ENCODE measurements at regions not wholly inside any gene's neighbourhood (a gene's known extent, or its start where the extent isn't known, plus 50 kb on each side); places are given as distances from the start of the nearest gene placed in this dataset.
A peak's percentile ranks its signal among the peaks of the same experiment; 100 is the strongest.

DNA sequence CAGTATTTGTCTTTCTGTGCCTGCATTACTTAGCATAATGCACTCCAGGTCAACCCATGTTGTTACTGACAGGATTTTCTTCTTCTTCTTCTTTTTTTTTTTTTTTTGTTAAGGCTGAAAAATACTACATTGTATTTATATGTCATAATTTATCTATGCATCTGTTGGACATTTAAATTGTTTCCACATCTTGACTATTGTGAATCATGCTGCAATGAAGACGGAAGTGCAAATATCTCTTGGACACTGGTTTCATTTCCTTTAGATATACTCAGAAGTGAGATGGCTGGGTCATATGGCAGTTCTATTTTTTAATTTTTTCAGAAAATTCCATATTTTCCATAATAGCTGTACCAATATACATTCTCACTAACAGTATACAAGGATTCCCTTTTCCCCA lies 272.7 kb upstream of the PMFBP1 start:
- no peak for DNase-seq

- peak; percentile 2 for DNase-seq
Observed at GRCh38 chr16:72443809-72444208, 271.9 kb upstream of the PMFBP1 start.

DNA sequence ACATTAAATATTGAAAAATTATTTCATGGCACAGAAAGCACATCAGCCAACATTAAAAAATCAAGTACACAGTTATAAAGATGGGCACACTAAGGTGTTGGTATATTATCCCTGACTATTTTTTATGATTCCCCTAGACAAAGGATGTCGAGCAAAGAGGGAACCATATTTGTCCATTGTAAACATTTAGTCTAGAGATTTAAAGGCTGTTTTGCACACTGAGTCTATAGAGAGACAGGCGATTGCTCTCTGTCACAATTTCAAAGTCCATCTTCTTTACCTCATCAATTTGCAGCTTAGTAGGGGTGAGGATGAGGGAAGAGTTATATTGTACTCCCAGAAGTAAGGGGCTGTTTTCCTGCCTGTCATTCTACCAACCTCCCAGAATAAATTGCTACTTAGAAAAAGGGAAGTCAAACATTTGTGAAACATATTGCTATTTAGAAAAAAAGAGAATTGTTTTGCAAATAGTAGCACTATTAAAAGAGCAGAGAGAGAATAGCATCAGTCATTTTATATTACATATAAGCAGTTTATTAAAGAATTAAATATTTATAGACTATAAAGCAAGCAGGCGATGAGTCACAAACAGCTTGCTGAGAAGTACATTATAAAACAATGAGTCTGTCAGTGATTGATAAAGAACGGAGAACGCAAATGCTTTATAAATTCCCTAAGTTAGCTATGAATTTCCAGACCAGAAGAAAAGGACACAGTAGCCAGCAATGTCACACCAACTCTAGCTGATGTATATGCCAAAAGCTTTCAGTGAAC lies 270.6 kb upstream of the PMFBP1 start:
- no peak for DNase-seq

GRCh38 chr16:72437891-72438290 lies 265.9 kb upstream of the PMFBP1 start:
- DNase-seq = no peak

GRCh38 chr16:72434159-72434558 lies 262.2 kb upstream of the PMFBP1 start:
- DNase-seq = peak; percentile 17

- DNase-seq = no peak
Observed at GRCh38 chr16:72430121-72430520, 258.2 kb upstream of the PMFBP1 start.

DNA sequence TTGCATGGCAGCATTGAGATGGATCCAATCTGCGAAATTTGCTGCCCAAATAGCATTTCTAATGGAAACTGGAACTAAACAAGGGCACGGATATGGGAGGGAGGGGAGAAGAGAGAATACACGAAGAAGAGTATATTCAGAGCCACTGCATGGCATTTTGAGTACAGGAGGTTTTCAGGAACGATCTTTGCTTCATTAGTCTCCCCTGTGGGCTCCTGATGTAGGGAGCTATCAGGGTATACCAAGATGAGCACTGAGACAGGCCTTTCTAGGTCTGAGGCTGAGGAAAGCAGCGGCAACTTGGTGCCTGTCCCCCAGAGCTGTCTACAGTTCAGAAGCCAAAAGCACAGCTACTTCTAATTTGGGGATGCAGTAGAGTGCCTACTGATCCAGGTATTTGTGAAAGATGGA lies 257.7 kb upstream of the PMFBP1 start:
- no peak for DNase-seq

- no peak for DNase-seq
Observed at GRCh38 chr16:72428681-72429376, 256.9 kb upstream of the PMFBP1 start.

- no peak for DNase-seq
Observed at GRCh38 chr16:72427783-72428331, 255.9 kb upstream of the PMFBP1 start.

GRCh38 chr16:72427051-72427782 lies 255.3 kb upstream of the PMFBP1 start:
- DNase-seq = no peak

- DNase-seq = no peak
Observed at GRCh38 chr16:72426386-72426785, 254.4 kb upstream of the PMFBP1 start.

GRCh38 chr16:72425571-72426341 lies 253.8 kb upstream of the PMFBP1 start:
- no peak for DNase-seq

DNA sequence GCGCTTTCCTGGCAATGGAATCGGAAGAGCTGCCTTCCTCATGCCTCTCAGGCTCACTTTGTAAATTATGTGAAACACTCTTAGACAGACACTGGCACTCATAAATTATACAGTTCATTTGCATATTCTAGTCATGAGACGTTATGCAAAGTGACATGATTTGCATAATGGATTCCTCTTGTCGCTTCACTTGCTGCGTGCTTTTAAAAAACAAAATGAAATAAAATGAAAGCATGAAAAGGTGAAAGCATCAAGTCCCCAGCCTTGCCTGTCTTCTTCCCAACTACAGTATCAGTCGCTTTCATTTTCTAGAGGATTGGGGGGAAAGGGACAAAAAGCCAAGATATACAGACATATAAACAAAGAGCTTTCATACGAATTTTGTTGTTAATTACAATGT lies 252.8 kb upstream of the PMFBP1 start:
- no peak for DNase-seq

- DNase-seq = no peak
Observed at GRCh38 chr16:72422308-72422897, 250.4 kb upstream of the PMFBP1 start.

DNA sequence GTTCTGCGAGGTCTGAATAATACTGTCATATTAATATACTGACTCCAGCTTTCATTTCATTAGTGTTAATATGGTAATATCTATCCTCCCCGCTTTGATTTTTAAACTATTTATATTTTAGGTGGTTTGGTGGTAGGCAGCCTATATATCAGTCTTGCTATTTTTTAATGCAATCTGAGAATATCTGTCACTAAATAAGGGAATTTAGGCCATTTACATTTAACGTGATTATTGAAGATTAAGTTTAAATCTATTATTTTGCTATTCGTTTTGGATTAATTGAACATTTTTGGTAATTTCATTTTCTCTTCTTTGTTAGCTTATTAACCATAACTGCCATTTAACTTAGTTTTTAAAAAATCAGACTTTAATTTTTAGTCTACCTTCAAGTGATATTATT lies 247.7 kb upstream of the PMFBP1 start:
- no peak for DNase-seq

DNA sequence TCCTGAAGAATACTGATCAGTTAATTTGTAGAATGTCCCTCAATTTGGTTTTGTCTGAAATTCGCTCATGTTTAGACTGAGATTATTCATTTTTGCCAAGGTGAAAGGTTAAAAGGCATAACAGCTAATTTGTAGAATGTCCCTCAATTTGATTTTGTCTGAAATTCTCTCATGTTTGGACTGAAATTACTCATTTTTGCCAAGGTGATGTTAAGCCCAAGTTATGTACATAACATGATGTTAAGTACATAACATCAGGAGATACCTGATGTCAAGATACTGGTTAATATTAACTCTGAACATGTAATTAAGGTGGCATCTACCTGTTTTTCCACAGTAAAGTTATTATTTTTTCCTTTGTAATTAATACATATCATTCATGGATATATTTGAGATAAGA lies 243.4 kb upstream of the PMFBP1 start:
- DNase-seq = no peak

DNA sequence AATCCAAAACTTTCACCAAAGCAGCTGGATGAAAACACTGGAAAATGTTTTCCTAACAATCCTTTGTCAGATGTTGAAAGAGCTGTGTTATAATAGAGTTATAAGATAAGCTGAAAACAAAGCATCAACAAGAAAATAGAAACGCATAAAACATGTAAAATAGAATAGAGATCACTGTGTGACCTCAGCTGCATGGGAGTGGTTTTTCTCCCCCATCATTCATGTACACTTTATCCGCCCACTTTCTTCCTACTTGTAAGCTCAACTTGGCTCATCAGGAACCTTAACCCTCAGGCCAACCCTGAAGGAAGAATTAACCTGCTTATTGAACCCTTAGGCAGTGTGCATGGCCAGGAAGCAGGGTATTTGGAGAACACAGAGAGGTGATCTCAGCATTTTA lies 238.5 kb upstream of the PMFBP1 start:
- DNase-seq = no peak

GRCh38 chr16:72409423-72409822 lies 237.5 kb upstream of the PMFBP1 start:
- no peak for DNase-seq

DNA sequence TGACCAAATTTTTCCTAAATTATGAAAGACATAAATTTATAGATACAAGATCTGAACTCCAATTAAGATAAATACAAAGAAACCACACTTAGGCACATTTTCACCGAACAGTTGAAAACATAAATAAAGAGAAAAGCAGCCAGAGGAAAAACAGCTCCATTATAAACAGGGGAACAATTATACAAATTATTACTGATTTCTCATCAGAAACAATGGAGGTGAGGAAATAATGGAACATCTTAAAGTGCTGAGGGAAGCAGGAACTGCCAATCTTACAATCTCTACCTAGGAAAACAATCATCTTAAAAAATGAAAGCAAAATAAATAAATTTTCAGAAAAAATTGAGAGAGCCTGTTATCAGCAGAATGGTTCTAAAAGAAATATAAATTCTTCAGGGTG lies 234.4 kb upstream of the PMFBP1 start:
- no peak for DNase-seq

GRCh38 chr16:72404299-72404698 lies 232.3 kb upstream of the PMFBP1 start:
- no peak for DNase-seq

DNA sequence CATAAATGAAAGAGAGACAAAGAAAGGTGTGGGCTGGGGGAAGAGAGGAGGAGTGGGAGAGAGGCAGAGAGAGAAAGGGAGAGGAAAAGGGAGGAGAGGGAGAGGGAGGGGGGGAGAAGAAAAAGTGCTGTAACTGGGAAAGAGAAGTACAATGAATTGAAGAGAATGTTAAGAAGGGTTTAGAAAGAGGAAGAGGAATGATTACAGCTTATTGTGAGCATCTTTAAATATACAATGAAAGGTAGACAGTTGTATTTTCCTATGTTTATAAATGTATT lies 229.1 kb upstream of the PMFBP1 start:
- no peak for DNase-seq

GRCh38 chr16:72400257-72401083 lies 228.5 kb upstream of the PMFBP1 start:
- peak; percentile 65 for DNase-seq
